AG20443 (cell line): ENCODE measurements at regions not wholly inside any gene's neighbourhood (a gene's known extent, or its start where the extent isn't known, plus 50 kb on each side); places are given as distances from the start of the nearest gene placed in this dataset.
"Not testable (repeated sequence)": the region's sequence is repeated elsewhere in the genome, so short reads cannot be mapped to it uniquely, and the experiment has no call there.

Source experiments
- DNase-seq: peaks from one replicate; pipeline ENCODE4 v3.0.0; 2012; ENCODE audit warnings: low spot score, mixed read lengths

- peak; percentile 55 for DNase-seq
These were observed 1223.2 kb downstream of the OTOL1 start for GRCh38 chr3:162719684-162720341.

GRCh38 chr3:162721736-162722135 lies 1225.1 kb downstream of the OTOL1 start:
- no peak for DNase-seq

GRCh38 chr3:162722337-162722736 lies 1225.7 kb downstream of the OTOL1 start:
- no peak for DNase-seq

DNA sequence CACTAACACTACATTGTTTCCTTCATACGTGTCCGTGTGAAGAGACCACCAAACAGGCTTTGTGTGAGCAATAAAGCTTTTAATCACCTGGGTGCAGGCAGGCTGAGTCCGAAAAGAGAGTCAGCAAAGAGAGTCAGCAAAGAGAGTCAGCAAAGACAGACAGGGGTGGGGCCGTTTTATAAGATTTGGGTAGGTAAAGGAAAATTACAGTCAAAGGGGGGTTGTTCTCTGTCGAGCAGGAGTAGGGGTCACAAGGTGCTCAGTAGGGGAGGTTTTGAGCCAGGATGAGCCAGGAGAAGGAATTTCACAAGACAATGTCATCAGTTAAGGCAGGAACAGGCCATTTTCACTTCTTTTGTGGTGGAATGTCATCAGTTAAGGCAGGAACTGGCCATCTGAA lies 1226.2 kb downstream of the OTOL1 start:
- not testable (repeated sequence) for DNase-seq

- no peak for DNase-seq
These were observed 1233.1 kb downstream of the OTOL1 start for GRCh38 chr3:162729686-162730085.

DNA sequence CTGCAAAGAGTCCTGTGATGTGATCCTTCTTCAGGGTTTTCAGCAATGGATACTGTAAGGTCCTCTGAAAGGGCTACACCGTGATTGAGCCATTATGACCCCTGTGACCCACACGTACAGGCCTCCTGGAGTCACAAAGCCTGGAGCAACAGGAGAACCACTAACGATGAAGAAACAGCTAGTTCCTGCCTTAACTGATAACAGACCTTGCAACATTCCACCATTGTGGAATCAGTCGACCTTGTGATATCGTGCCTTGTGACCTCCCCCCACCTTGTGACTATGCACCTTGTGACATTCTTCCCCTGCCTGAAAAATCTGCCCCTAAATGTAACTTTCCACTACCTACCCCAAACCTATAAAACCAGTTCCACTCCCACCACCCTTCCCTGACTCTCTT lies 1235.4 kb downstream of the OTOL1 start:
- not testable (repeated sequence) for DNase-seq

DNA sequence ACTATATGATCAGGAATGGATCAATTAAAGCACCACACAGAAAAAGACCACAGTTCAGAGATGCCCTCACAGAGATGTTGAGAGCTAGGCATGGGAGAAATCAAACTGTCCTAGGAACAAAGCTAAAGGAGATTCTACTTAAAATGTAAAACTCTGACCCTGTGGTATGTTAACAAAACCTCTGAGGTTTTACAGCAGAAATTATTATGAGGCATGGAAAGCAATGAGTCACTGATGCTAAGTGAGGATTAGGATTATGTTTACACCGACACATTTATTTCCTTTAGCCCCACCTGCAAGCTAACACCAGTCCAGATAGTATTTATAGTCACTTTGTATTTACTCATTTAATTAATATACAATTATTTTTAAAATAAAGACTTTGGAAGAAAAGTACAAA lies 1242.2 kb downstream of the OTOL1 start:
- DNase-seq = no peak

DNA sequence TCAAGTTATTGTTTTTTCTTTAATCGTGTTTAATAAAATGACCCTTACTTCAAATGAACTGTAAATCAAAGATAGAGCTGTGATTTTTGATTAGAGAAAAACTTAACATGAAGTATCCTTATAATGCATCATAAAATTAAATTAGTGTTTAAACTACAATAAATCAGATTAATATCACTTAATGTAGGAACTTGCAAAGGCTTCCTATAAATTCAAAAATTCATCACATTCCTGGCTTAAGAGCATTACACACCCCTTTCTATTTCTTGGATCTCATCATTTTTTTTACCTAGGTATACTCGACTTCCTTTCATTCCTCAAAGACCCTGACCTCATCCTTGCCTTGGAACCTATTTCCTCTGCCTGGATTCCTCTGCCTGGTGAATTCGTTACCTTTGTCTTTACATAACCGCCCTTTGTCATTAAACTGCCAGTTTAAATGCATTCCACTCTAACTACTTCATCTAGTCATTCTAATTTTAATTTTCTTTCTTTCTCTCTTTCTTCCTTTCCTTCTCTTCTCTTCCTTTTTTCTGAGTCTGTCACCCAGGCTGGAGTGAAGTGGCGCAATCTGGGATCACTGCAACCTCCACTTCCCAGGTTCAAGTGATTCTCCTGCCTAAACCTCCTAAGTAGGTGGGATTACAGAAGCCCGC lies 1244.5 kb downstream of the OTOL1 start:
- DNase-seq = no peak

DNA sequence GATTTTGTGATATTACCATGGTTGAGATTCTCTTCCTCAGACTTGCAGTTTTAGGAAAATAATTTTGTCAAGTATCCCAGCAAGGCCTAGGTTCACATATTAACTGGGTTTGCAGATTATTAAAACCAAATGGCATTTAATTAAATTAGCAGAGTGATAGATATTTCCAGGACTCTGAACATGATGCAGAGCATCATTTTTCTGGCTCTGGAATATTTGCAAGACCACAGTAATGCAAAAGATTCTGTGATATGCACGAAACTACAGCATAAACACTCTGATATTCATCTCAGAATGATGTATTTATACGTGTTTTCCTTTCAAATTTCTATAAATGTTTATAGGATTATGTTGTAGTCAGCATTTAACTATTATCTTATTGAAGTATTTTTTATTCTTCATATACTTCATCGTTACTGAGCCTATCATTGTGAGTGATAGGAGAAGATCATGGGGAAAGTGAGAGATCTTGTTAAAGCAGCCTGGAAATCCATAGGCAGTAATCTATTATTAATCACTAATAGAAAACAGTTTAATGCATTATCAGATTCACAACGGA lies 1245.6 kb downstream of the OTOL1 start:
- no peak for DNase-seq

- DNase-seq = no peak
These were observed 1246.5 kb downstream of the OTOL1 start for GRCh38 chr3:162743091-162743490.

- no peak for DNase-seq
These were observed 1264.2 kb downstream of the OTOL1 start for GRCh38 chr3:162760789-162761188.

- no peak for DNase-seq
These were observed 1267.6 kb downstream of the OTOL1 start for GRCh38 chr3:162764051-162764807.

GRCh38 chr3:162764808-162765071 lies 1268.1 kb downstream of the OTOL1 start:
- no peak for DNase-seq

DNA sequence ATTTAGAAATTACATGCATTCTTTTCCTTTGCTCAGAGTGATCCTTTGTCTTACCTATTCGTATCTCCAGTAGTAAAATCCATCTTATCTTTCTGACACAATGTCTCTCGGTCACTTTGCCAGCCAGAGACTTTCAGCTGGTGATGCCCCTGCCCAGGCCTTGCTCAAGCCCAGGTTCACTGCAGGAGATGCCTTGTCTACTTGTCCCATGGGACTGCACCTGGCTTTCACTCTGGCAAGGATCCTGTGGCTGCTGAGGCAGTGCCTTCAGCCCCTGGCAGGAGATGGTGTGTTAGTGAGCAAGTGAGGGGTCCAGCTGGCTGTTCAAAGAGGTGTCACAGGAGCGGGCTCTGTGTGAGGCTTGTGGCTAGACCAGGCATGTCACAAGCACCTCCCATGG lies 1268.9 kb downstream of the OTOL1 start:
- no peak for DNase-seq

DNA sequence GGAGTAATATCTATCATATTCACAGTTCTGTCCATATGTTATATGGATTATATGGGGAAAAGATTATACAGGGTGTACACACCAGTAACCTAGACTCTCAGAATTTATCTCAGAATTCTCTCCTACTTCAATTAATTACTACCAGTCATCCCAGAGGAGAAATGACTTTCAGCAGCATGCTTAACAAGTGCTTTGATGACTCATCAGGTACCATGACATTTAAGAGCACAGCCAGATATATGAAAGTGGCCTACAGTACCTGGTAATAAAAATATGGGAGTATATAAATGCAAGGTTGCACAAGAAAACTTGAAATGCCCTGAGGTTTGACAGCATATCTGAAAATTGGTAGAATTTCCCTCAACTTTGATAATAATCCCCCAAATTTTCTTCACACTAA lies 1273.0 kb downstream of the OTOL1 start:
- DNase-seq = no peak

- DNase-seq = peak; percentile 9
These were observed 1273.9 kb downstream of the OTOL1 start for GRCh38 chr3:162770551-162770950.

DNA sequence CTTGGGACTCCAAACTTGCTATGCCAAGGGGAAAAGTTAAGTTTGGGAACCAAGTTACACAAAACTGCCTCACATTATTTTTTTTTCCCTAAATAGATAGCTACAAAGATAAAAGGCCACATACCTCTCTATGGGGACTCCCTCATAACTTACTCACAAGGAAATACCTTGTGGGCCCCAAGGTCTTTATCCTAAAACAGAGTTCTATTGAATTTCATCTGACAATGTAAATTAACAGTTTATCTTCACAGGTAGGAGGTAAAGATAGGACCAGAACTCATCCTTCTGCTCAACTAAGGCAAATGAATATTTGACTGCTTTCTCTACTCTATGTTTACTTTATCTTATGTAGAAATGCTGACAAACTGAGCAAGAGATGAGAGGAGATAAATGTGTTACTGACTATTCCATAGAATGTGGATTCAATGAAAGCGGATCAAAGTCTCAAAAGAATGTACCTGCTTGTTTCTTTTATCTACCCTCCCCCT lies 1278.0 kb downstream of the OTOL1 start:
- no peak for DNase-seq

- DNase-seq = no peak
These were observed 1279.5 kb downstream of the OTOL1 start for GRCh38 chr3:162776148-162776547.

DNA sequence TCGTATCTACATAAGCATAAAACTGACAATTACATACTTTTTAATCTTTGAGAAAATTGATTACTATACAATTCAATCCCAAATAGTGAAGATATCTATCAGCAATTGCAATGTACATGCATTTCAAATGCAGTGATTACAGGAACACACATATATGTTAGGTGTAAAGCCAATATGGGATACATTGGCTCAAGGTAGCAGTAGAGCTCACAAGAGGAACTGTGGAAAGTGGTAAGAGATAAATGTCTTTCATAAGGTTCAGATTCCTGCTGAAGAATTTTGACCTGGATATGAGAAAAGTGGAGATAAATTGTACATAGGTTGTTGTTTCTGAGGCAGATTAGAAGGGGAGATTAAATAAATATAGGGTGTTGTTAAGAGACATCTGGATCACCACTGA lies 1280.5 kb downstream of the OTOL1 start:
- no peak for DNase-seq

DNA sequence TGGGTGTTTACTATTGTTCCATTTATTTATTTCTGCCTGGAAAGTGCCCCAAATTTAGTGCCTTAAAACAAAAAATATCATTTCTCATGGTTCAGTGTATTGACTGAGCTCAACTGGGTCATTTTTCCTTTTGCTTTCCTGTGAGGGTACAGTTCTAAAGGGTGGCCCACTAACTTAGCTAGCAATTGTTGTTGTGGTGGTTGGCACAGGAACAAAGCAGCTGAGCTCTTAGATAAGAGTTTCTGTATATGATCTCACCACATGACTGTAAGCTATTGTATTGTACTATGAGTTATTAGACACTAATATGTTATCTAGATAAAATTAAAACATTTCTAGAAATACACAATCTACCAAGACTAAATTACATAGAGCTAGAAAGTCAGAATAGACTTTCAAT lies 1283.7 kb downstream of the OTOL1 start:
- no peak for DNase-seq

DNA sequence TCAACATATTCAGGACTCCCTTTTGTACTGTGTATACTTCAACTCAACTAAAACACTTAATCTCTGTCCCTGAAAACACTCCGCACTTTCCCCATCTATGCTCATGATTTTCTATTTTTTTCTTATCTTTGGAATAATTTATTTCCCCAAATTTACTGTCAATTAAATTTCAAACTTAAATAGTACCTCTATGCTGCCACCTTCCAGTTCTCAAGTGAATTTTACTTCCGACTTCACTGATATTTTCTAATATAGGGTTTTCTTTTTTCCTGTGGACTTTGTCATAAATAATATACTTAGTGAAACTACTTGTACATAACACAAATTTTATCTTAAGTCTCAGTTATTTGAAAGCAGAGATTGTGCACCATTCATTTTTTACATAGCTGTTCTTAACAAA lies 1303.3 kb downstream of the OTOL1 start:
- DNase-seq = no peak

GRCh38 chr3:162802228-162802965 lies 1305.8 kb downstream of the OTOL1 start:
- no peak for DNase-seq
